H9 (cell line): ENCODE measurements at regions not wholly inside any gene's neighbourhood (a gene's known extent, or its start where the extent isn't known, plus 50 kb on each side); places are given as distances from the start of the nearest gene placed in this dataset.

Experiments
- DNase-seq: peaks from one replicate; pipeline ENCODE4 v3.0.0-alpha.2; 2017
- H2AFZ ChIP-seq: one replicate; pipeline ENCODE4 v1.6.1; 2013; ENCODE audit warnings: mild to moderate bottlenecking, low read length, control low read depth, moderate library complexity
- H2AK5ac ChIP-seq: 2 replicates; pipeline ENCODE4 v1.6.1; 2013; ENCODE audit warnings: low read length, control low read depth, mixed read lengths; ENCODE audit not compliant: insufficient read length
- H2BK120ac ChIP-seq: one replicate; pipeline ENCODE4 v1.6.1; 2013; ENCODE audit warnings: low read depth, mild to moderate bottlenecking, low read length, control low read depth, inconsistent platforms; ENCODE audit not compliant: poor library complexity, severe bottlenecking
- H2BK12ac ChIP-seq: 2 replicates; pipeline ENCODE4 v1.6.1; 2013; ENCODE audit warnings: low read length, control low read depth, mixed read lengths, low read depth; ENCODE audit not compliant: insufficient read length
- H2BK15ac ChIP-seq: 2 replicates; pipeline ENCODE4 v1.6.1; 2013; ENCODE audit warnings: low read depth, low read length, control low read depth
- H2BK20ac ChIP-seq: one replicate; pipeline ENCODE4 v1.6.1; 2013; ENCODE audit warnings: low read depth, mild to moderate bottlenecking, low read length, control low read depth, inconsistent platforms; ENCODE audit not compliant: poor library complexity, severe bottlenecking
- H2BK5ac ChIP-seq: 2 replicates; pipeline ENCODE4 v1.6.1; 2013; ENCODE audit warnings: low read length, control low read depth, mixed read lengths; ENCODE audit not compliant: insufficient read length
- H3K14ac ChIP-seq: 2 replicates; pipeline ENCODE4 v1.6.1; 2013; ENCODE audit warnings: low read length, control low read depth; ENCODE audit not compliant: insufficient read depth
- H3K18ac ChIP-seq: 2 replicates; pipeline ENCODE4 v1.6.1; 2013; ENCODE audit warnings: low read depth, mild to moderate bottlenecking, mixed read lengths, low read length, control low read depth; ENCODE audit not compliant: insufficient read length
- H3K23ac ChIP-seq: 2 replicates; pipeline ENCODE4 v1.6.1; 2013; ENCODE audit warnings: low read length, control low read depth, mixed read lengths, low read depth; ENCODE audit not compliant: insufficient read length
- H3K23me2 ChIP-seq: 2 replicates; pipeline ENCODE4 v1.6.1; 2013; ENCODE audit warnings: low read depth, mild to moderate bottlenecking, mixed read lengths, low read length, control low read depth; ENCODE audit not compliant: insufficient read length, poor library complexity, severe bottlenecking
- H3K27ac ChIP-seq: 2 replicates; pipeline ENCODE4 v1.5.1; 2013; ENCODE audit warnings: low read length, control low read depth, mixed read lengths, low read depth; ENCODE audit not compliant: insufficient read length
- H3K27me3 ChIP-seq: 2 replicates; pipeline ENCODE4 v1.6.1; 2013; ENCODE audit warnings: low read length, control low read depth, inconsistent platforms; ENCODE audit not compliant: insufficient read depth
- H3K4ac ChIP-seq: 2 replicates; pipeline ENCODE4 v1.6.1; 2013; ENCODE audit warnings: low read depth, mild to moderate bottlenecking, control low read depth, inconsistent platforms, low read length, moderate library complexity
- H3K4me1 ChIP-seq: 2 replicates; pipeline ENCODE4 v1.6.1; 2013; ENCODE audit warnings: low read length, control low read depth, inconsistent platforms; ENCODE audit not compliant: insufficient read depth
- H3K4me2 ChIP-seq: 2 replicates; pipeline ENCODE4 v1.6.1; 2013; ENCODE audit warnings: low read length, control low read depth, mixed read lengths; ENCODE audit not compliant: insufficient read length, insufficient read depth
- H3K56ac ChIP-seq: 2 replicates; pipeline ENCODE4 v1.6.1; 2013; ENCODE audit warnings: low read depth, mild to moderate bottlenecking, mixed read lengths, low read length, control low read depth; ENCODE audit not compliant: insufficient read length
- H3K79me1 ChIP-seq: 2 replicates; pipeline ENCODE4 v1.6.1; 2013; ENCODE audit warnings: low read depth, mild to moderate bottlenecking, moderate library complexity, low read length, control low read depth, inconsistent platforms; ENCODE audit not compliant: insufficient read depth, poor library complexity, severe bottlenecking
- H3K79me2 ChIP-seq: 2 replicates; pipeline ENCODE4 v1.6.1; 2013; ENCODE audit warnings: low read length, control low read depth, inconsistent platforms; ENCODE audit not compliant: insufficient read depth
- H3K9ac ChIP-seq: 2 replicates; pipeline ENCODE4 v1.6.1; 2013; ENCODE audit warnings: low read length, control low read depth, mixed read lengths; ENCODE audit not compliant: insufficient read length; ENCODE audit errors: extremely low read depth
- H3K9me3 ChIP-seq: one replicate; pipeline ENCODE4 v1.6.1; 2013; ENCODE audit warnings: low read depth, low read length, inconsistent platforms; ENCODE audit not compliant: control insufficient read depth
- H3T11ph ChIP-seq: one replicate; pipeline ENCODE4 v1.6.1; 2013; ENCODE audit warnings: mild to moderate bottlenecking, low read length, control low read depth, inconsistent platforms
- H4K20me1 ChIP-seq: one replicate; pipeline ENCODE4 v1.6.1; 2013; ENCODE audit not compliant: control insufficient read depth, insufficient read length, insufficient read depth
- H4K5ac ChIP-seq: 2 replicates; pipeline ENCODE4 v1.6.1; 2013; ENCODE audit warnings: low read depth, mild to moderate bottlenecking, mixed read lengths, low read length, control low read depth; ENCODE audit not compliant: insufficient read length
- H4K8ac ChIP-seq: replicated peaks from 2 replicates; pipeline ENCODE4 v1.6.1; 2013; ENCODE audit warnings: low read length, control low read depth, mixed read lengths, low read depth; ENCODE audit not compliant: insufficient read length
- H4K91ac ChIP-seq: 2 replicates; pipeline ENCODE4 v1.6.1; 2013; ENCODE audit warnings: low read depth, mild to moderate bottlenecking, moderate library complexity, mixed read lengths, low read length, control low read depth; ENCODE audit not compliant: insufficient read length
- H3K27ac Mint-ChIP-seq, 3 experiments: 2 replicates in 2 of 3; 3 replicates in 1 of 3; pipeline ENCODE4 v1.8.0; 2020 to 2021; ENCODE audit warnings: mixed read lengths in 3 of 3, mild to moderate bottlenecking in 1 of 3, moderate library complexity in 1 of 3
- H3K27me3 Mint-ChIP-seq: 2 replicates; pipeline ENCODE4 v1.8.0; 2021; ENCODE audit warnings: low read depth, mild to moderate bottlenecking, moderate library complexity, mixed read lengths
- H3K36me3 Mint-ChIP-seq, 3 experiments: 2 replicates in 2 of 3; 3 replicates in 1 of 3; pipeline ENCODE4 v1.8.0; 2020 to 2021; ENCODE audit warnings: low read depth in 3 of 3, mixed read lengths in 3 of 3; ENCODE audit not compliant: insufficient read depth in 1 of 3
- H3K4me1 Mint-ChIP-seq, 2 experiments: 2 replicates each; pipeline ENCODE4 v1.8.0; 2020; ENCODE audit warnings: mixed read lengths in 2 of 2
- H3K4me3 Mint-ChIP-seq, 2 experiments: 2 replicates in 1 of 2; 3 replicates in 1 of 2; pipeline ENCODE4 v1.8.0; 2020 to 2021; ENCODE audit warnings: mild to moderate bottlenecking in 2 of 2, mixed read lengths in 2 of 2, moderate library complexity in 1 of 2
- H3K9me3 Mint-ChIP-seq, 2 experiments: 2 replicates in 1 of 2; 3 replicates in 1 of 2; pipeline ENCODE4 v1.8.0; 2020; ENCODE audit warnings: mild to moderate bottlenecking in 2 of 2, mixed read lengths in 2 of 2, moderate library complexity in 1 of 2
- CTCF ChIP-seq: fragments of 200-600 bp; sonication (generic); conservative IDR thresholded peaks from 3 replicates; pipeline ENCODE4 v1.8.0; 2021; ENCODE audit warnings: antibody characterized with exemption, mild to moderate bottlenecking
- WGBS: extraction: QIAGEN DNeasy Blood & Tissue Kit; methylation state at CpG from one replicate; pipeline ENCODE4 v1.1.7; 2013; ENCODE audit warnings: missing lambda C conversion rate, low lambda C conversion rate, mixed read lengths; ENCODE audit not compliant: insufficient read length; ENCODE audit errors: extremely low coverage; 5-methylcytosine and 5-hydroxymethylcytosine counted together

GRCh38 chr5:82719368-82719767 is 357.8 kb downstream of the TMEM167A start:
- Histone ChIP-seq H3K27me3 (no peaks in the 10 kb centered on the region; the same call in 1 of the 2 replicates), H4K91ac (no peak overlapping the region), H2BK12ac (peak overlapping the region; percentile 57), H3K23ac (no peak overlapping the region), H3K4ac (no peak overlapping the region), H3K9ac (no peak overlapping the region), H3K79me1 (no peaks in the 10 kb centered on the region), H3T11ph (no peak overlapping the region), H3K4me2 (no peak overlapping the region), H3K79me2 (no peaks in the 10 kb centered on the region), H3K23me2 (no peaks in the 10 kb centered on the region), H4K8ac (no peak overlapping the region), H2BK5ac (no peak overlapping the region), H2BK120ac (no peak overlapping the region), H3K4me1 (peaks cover 3% of the 10 kb centered on the region; the same call in 1 of the 2 replicates), H2BK20ac (no peak overlapping the region), H3K56ac (no peak overlapping the region), H3K9me3 (no peaks in the 10 kb centered on the region), H2BK15ac (no peak overlapping the region), H2AFZ (no peak overlapping the region), H4K5ac (no peak overlapping the region), H3K14ac (no peak overlapping the region), H3K27ac (no peak overlapping the region), H4K20me1 (no peaks in the 10 kb centered on the region), H3K18ac (no peak overlapping the region), H2AK5ac (no peak overlapping the region)
- H3K9me3 Mint-ChIP-seq, result peaks cover 4 to 7% of the 10 kb centered on the region in 2 experiments; a peak in 4 of 5 replicates
- DNase-seq, result no peak
- peaks cover 8 to 13% of the 10 kb centered on the region in 2 experiments for H3K4me1 Mint-ChIP-seq
- H3K36me3 Mint-ChIP-seq, result peaks cover 5% of the 10 kb centered on the region in 3 experiments; a peak in 5 of 7 replicates
- peak overlapping the region in 2 of 3 experiments; percentile 1 to 77; a peak in 1 of 7 replicates for H3K27ac Mint-ChIP-seq
- H3K4me3 Mint-ChIP-seq, result no peak overlapping the region
- TF ChIP-seq CTCF, result no peak
- WGBS, result no CpG with 5 or more reads among the region's 1 CpG
- H3K27me3 Mint-ChIP-seq, result no peaks in the 10 kb centered on the region
